ENCODE measurements at regions not wholly inside any gene's neighbourhood (a gene's known extent, or its start where the extent isn't known, plus 50 kb on each side); places are given as distances from the start of the nearest gene placed in this dataset.

GRCh38 chr5:105617436-105618215 is 2053.1 kb downstream of the EFNA5 start:
- H3K9ac ChIP-seq (replicated peaks; ENCODE audit: extremely low read depth, insufficient read depth, low read length), result no peak overlapping the region
- no peak for DNase-seq (ENCODE audit: low read depth, low spot score)
- no peaks in the 10 kb centered on the region for H3K36me3 ChIP-seq (ENCODE audit: control insufficient read depth in 2 of 2, extremely low read depth in 1 of 2, insufficient read depth in 2 of 2, low read length in 2 of 2)
- dilution Hi-C loops (cut with MboI; ENCODE audit: extremely low pct_ligation_motif_present, low sequenced_read_pairs) (no loop called here), intact Hi-C loops (cut with micrococcal nuclease) (no loop called here)
- TF ChIP-seq FOS (IDR thresholded peaks at IDR 0.05; ENCODE audit: borderline replicate concordance, insufficient read depth, low read length) (no peak), POLR2AphosphoS5 (IDR thresholded peaks at IDR 0.05; ENCODE audit: insufficient read depth, low read depth, low read length) (no peak), MAX (IDR thresholded peaks at IDR 0.05; ENCODE audit: insufficient read depth, insufficient read length) (no peak), JUN (IDR thresholded peaks at IDR 0.05; ENCODE audit: borderline replicate concordance, insufficient read depth, insufficient read length, low read depth) (no peak), MYC (IDR thresholded peaks at IDR 0.05; ENCODE audit: low read depth, low read length) (no peak), CTCF (IDR thresholded peaks at IDR 0.05; ENCODE audit: extremely low read depth in 1 of 2, insufficient read depth in 1 of 2, low read depth in 1 of 2, low read length in 2 of 2) (no peak), GATA2 (IDR thresholded peaks at IDR 0.05; ENCODE audit: insufficient read depth, insufficient read length, low read depth, low read length) (no peak)
- H3K4me2 ChIP-seq (ENCODE audit: insufficient read depth, low read length), result no peak overlapping the region
- no peak overlapping the region for H2AFZ ChIP-seq (ENCODE audit: low read depth, low read length)
- no TSS peak for BruUV-seq (replicated peaks)
- POLR2A ChIA-PET, result no interaction called here
- CTCF ChIA-PET, result interaction anchor here (0.5 kb wide), 1 partner anchor 22 kb away, joined by 6 read pairs; no protein-coding TSS in a partner anchor
- H3K4me1 ChIP-seq (ENCODE audit: control insufficient read depth, extremely low read depth, insufficient read depth, low read length), result no peaks in the 10 kb centered on the region
- FAIRE-seq, result no peak
- H3K4me3 ChIP-seq (replicated peaks in 1 of 3; ENCODE audit: insufficient read depth in 1 of 3, low read depth in 1 of 3, low read length in 3 of 3), result no peak overlapping the region
- no peaks in the 10 kb centered on the region for H3K9me3 ChIP-seq (replicated peaks; ENCODE audit: control insufficient read depth, insufficient read depth, low read length)
- H4K20me1 ChIP-seq (replicated peaks; ENCODE audit: control insufficient read depth, extremely low read depth, insufficient read depth, low read length), result no peaks in the 10 kb centered on the region
- H3K79me2 ChIP-seq (ENCODE audit: control insufficient read depth, insufficient read depth, low read length), result no peaks in the 10 kb centered on the region
- no peaks in the 10 kb centered on the region for H3K9me1 ChIP-seq (replicated peaks; ENCODE audit: control insufficient read depth, extremely low read depth, insufficient read depth, low read length)
- H3K27ac ChIP-seq (ENCODE audit: insufficient read depth, low read depth, low read length), result no peak overlapping the region
- H3K27me3 ChIP-seq (ENCODE audit: control insufficient read depth in 2 of 2, insufficient read depth in 2 of 2, low read length in 2 of 2), result no peaks in the 10 kb centered on the region

Measured in endothelial cell of umbilical vein (primary cell).